Glomerular endothelial cell (primary cell): ENCODE measurements at regions not wholly inside any gene's neighbourhood (a gene's known extent, or its start where the extent isn't known, plus 50 kb on each side); places are given as distances from the start of the nearest gene placed in this dataset.
"Not testable (repeated sequence)": the region's sequence is repeated elsewhere in the genome, so short reads cannot be mapped to it uniquely, and the experiment has no call there.

Source experiments
- DNase-seq: peaks from one replicate; pipeline ENCODE4 v3.0.0-alpha.2; 2011; ENCODE audit warnings: low read depth, low spot score; ENCODE audit errors: extremely low read depth

GRCh38 chr6:147951726-147952125 is 390.9 kb upstream of the SASH1 start:
- DNase-seq, result no peak

GRCh38 chr6:147954938-147955337 is 387.7 kb upstream of the SASH1 start:
- DNase-seq, result no peak

GRCh38 chr6:147958683-147959082 is 384.0 kb upstream of the SASH1 start:
- DNase-seq, result no peak

GRCh38 chr6:147961481-147962141 is 381.0 kb upstream of the SASH1 start:
- DNase-seq, result no peak

- DNase-seq, result not testable (repeated sequence)
Observed at GRCh38 chr6:147965448-147965847, 377.2 kb upstream of the SASH1 start.

GRCh38 chr6:147970970-147971369 is 371.7 kb upstream of the SASH1 start:
- DNase-seq, result no peak

- DNase-seq, result no peak
Observed at GRCh38 chr6:147972448-147972847, 370.2 kb upstream of the SASH1 start.

GRCh38 chr6:147973806-147974205 is 368.8 kb upstream of the SASH1 start:
- DNase-seq, result no peak

- DNase-seq, result no peak
Observed at GRCh38 chr6:147974376-147974775, 368.3 kb upstream of the SASH1 start.

GRCh38 chr6:147977851-147978465 is 364.7 kb upstream of the SASH1 start:
- DNase-seq, result no peak

GRCh38 chr6:147979966-147980365 is 362.7 kb upstream of the SASH1 start:
- no peak for DNase-seq

- no peak for DNase-seq
Observed at GRCh38 chr6:147983581-147984366, 358.9 kb upstream of the SASH1 start.

GRCh38 chr6:147986846-147987245 is 355.8 kb upstream of the SASH1 start:
- no peak for DNase-seq

GRCh38 chr6:147990159-147990558 is 352.5 kb upstream of the SASH1 start:
- DNase-seq, result no peak

- DNase-seq, result no peak
Observed at GRCh38 chr6:147991961-147992360, 350.7 kb upstream of the SASH1 start.

GRCh38 chr6:147999001-147999540 is 343.6 kb upstream of the SASH1 start:
- DNase-seq, result no peak

- no peak for DNase-seq
Observed at GRCh38 chr6:148001844-148002642, 340.6 kb upstream of the SASH1 start.

GRCh38 chr6:148004651-148005050 is 338.0 kb upstream of the SASH1 start:
- DNase-seq, result no peak

- no peak for DNase-seq
Observed at GRCh38 chr6:148005806-148006205, 336.8 kb upstream of the SASH1 start.

GRCh38 chr6:148010516-148010915 is 332.1 kb upstream of the SASH1 start:
- DNase-seq, result not testable (repeated sequence)

- no peak for DNase-seq
Observed at GRCh38 chr6:148016013-148016412, 326.6 kb upstream of the SASH1 start.
